ACC112 (cell line): ENCODE measurements at regions not wholly inside any gene's neighbourhood (a gene's known extent, or its start where the extent isn't known, plus 50 kb on each side); places are given as distances from the start of the nearest gene placed in this dataset.

ENCODE experiments used
- H2AFZ ChIP-seq: fragments of 200-600 bp; sonication (generic); one replicate; pipeline ENCODE4 v1.6.0; 2017; ENCODE audit warnings: antibody characterized with exemption, low read length; ENCODE audit not compliant: unreplicated experiment
- H3K27ac ChIP-seq: fragments of 200-600 bp; sonication (generic); 2 replicates; pipeline ENCODE4 v1.5.1; 2014; ENCODE audit warnings: low read depth, mild to moderate bottlenecking, antibody characterized with exemption, low read length, moderate library complexity
- H3K27me3 ChIP-seq: fragments of 200-600 bp; sonication (generic); 2 replicates; pipeline ENCODE4 v1.6.1; 2014; ENCODE audit warnings: mild to moderate bottlenecking, antibody characterized with exemption, low read length, moderate library complexity, mixed read lengths; ENCODE audit not compliant: insufficient read depth
- H3K36me3 ChIP-seq: fragments of 200-600 bp; sonication (generic); 2 replicates; pipeline ENCODE4 v1.6.1; 2016; ENCODE audit warnings: mild to moderate bottlenecking, antibody characterized with exemption, low read length, moderate library complexity, mixed read lengths; ENCODE audit not compliant: insufficient read depth
- H3K4me1 ChIP-seq: fragments of 200-600 bp; sonication (generic); one replicate; pipeline ENCODE4 v1.6.1; 2016; ENCODE audit warnings: low read length, mixed read lengths; ENCODE audit not compliant: insufficient read depth, unreplicated experiment, control insufficient read depth
- H3K4me3 ChIP-seq: fragments of 200-600 bp; sonication (generic); 2 replicates; pipeline ENCODE4 v1.5.1; 2014; ENCODE audit warnings: mild to moderate bottlenecking, low read depth, low read length
- H3K79me2 ChIP-seq: fragments of 200-600 bp; sonication (generic); one replicate; pipeline ENCODE4 v1.6.0; 2016; ENCODE audit warnings: low read length; ENCODE audit not compliant: control insufficient read depth, unreplicated experiment, insufficient read depth

- Histone ChIP-seq H3K79me2 (no peaks in the 10 kb centered on the region), H3K4me3 (no peak overlapping the region)
Observed at GRCh38 chr6:11341303-11341702, 108.8 kb upstream of the NEDD9 start.

GRCh38 chr6:11339380-11339779, 106.9 kb upstream of the NEDD9 start:
- no peaks in the 10 kb centered on the region for H3K27me3 ChIP-seq
- no peak overlapping the region for H3K4me3 ChIP-seq
- no peaks in the 10 kb centered on the region for H3K79me2 ChIP-seq
- H3K36me3 ChIP-seq: no peaks in the 10 kb centered on the region
- peaks cover 5% of the 10 kb centered on the region for H3K4me1 ChIP-seq
- H3K27ac ChIP-seq: no peak overlapping the region
- no peak overlapping the region for H2AFZ ChIP-seq

More at GRCh38 chr6:11341303-11341702, 108.8 kb upstream of the NEDD9 start:
- peak overlapping the region; percentile 23; the same call in 1 of the 2 replicates for H3K27ac ChIP-seq
- peaks cover 5% of the 10 kb centered on the region for H3K4me1 ChIP-seq
- no peak overlapping the region for H2AFZ ChIP-seq
- no peaks in the 10 kb centered on the region; the same call in 1 of the 2 replicates for H3K27me3 ChIP-seq
- no peaks in the 10 kb centered on the region for H3K36me3 ChIP-seq

DNA sequence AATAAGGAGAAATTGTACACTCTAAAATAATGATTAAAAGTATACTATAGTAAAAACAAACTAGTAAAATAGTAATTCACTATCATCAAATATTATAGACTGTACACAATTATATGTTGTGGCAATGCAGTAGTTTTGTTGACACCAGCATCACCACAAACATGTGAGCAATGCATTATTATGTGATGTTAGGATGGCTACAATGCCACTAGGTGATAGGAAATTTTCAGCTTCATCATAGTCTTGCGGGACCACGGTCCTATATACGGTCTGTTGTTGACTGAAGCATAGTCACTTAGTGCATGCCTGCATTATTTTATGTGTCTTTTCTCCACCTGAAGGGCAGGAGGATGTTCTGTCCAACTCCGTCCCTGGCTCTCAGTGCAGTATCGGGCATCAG, 104.8 kb upstream of the NEDD9 start:
- Histone ChIP-seq H3K79me2 (no peaks in the 10 kb centered on the region), H2AFZ (no peak overlapping the region), H3K27me3 (no peaks in the 10 kb centered on the region), H3K36me3 (no peaks in the 10 kb centered on the region), H3K4me1 (peaks cover 4% of the 10 kb centered on the region), H3K27ac (no peak overlapping the region), H3K4me3 (no peak overlapping the region)

GRCh38 chr6:11335826-11336225, 103.4 kb upstream of the NEDD9 start:
- Histone ChIP-seq H3K4me1 (no peaks in the 10 kb centered on the region), H3K27me3 (no peaks in the 10 kb centered on the region), H3K4me3 (no peak overlapping the region), H3K27ac (no peak overlapping the region), H2AFZ (no peak overlapping the region), H3K36me3 (no peaks in the 10 kb centered on the region), H3K79me2 (no peaks in the 10 kb centered on the region)

GRCh38 chr6:11333132-11333849, 100.8 kb upstream of the NEDD9 start:
- no peaks in the 10 kb centered on the region for H3K4me1 ChIP-seq
- H2AFZ ChIP-seq: no peak overlapping the region
- no peak overlapping the region for H3K27ac ChIP-seq
- no peak overlapping the region for H3K4me3 ChIP-seq
- no peaks in the 10 kb centered on the region for H3K27me3 ChIP-seq
- no peaks in the 10 kb centered on the region for H3K36me3 ChIP-seq
- H3K79me2 ChIP-seq: no peaks in the 10 kb centered on the region

DNA sequence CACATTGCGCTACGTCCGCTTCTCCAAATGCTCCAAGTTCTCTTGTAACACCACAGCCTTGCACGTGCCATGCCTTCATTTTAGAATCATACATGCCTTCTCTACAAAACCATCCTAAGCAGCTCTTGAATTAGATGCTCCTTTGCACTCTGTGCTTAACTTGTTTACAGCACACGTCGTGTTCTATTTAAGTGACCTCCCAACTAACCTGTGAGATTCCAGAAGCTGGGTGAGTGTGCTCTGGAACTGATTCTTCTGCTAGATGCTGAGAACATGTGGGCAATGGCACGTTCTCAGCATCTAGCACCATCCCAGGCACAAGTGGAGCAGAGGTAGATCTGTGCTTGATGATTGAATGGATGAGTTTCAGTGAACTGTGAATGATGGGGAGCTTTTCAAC, 100.0 kb upstream of the NEDD9 start:
- H3K79me2 ChIP-seq: no peaks in the 10 kb centered on the region
- H3K4me1 ChIP-seq: no peaks in the 10 kb centered on the region
- no peak overlapping the region for H2AFZ ChIP-seq
- H3K36me3 ChIP-seq: no peaks in the 10 kb centered on the region
- no peak overlapping the region for H3K4me3 ChIP-seq
- H3K27ac ChIP-seq: no peak overlapping the region
- H3K27me3 ChIP-seq: no peaks in the 10 kb centered on the region

- Histone ChIP-seq H3K27ac (no peak overlapping the region), H2AFZ (no peak overlapping the region), H3K79me2 (no peaks in the 10 kb centered on the region), H3K27me3 (no peaks in the 10 kb centered on the region), H3K36me3 (no peaks in the 10 kb centered on the region), H3K4me1 (no peaks in the 10 kb centered on the region), H3K4me3 (no peak overlapping the region)
Observed at GRCh38 chr6:11331111-11331510, 98.6 kb upstream of the NEDD9 start.

- Histone ChIP-seq H3K36me3 (no peaks in the 10 kb centered on the region), H3K4me3 (no peak overlapping the region), H3K27me3 (no peaks in the 10 kb centered on the region), H3K4me1 (no peaks in the 10 kb centered on the region), H2AFZ (no peak overlapping the region), H3K27ac (no peak overlapping the region), H3K79me2 (no peaks in the 10 kb centered on the region)
Observed at GRCh38 chr6:11330413-11330760, 97.9 kb upstream of the NEDD9 start.

GRCh38 chr6:11329726-11330412, 97.4 kb upstream of the NEDD9 start:
- no peak overlapping the region for H3K4me3 ChIP-seq
- no peaks in the 10 kb centered on the region for H3K79me2 ChIP-seq
- H3K4me1 ChIP-seq: no peaks in the 10 kb centered on the region
- no peak overlapping the region for H2AFZ ChIP-seq
- H3K36me3 ChIP-seq: no peaks in the 10 kb centered on the region
- H3K27me3 ChIP-seq: no peaks in the 10 kb centered on the region
- no peak overlapping the region for H3K27ac ChIP-seq

- H3K79me2 ChIP-seq: no peaks in the 10 kb centered on the region
- no peaks in the 10 kb centered on the region for H3K27me3 ChIP-seq
- H3K4me3 ChIP-seq: no peak overlapping the region
- no peak overlapping the region for H2AFZ ChIP-seq
- no peaks in the 10 kb centered on the region for H3K36me3 ChIP-seq
- no peaks in the 10 kb centered on the region for H3K4me1 ChIP-seq
- H3K27ac ChIP-seq: no peak overlapping the region
Observed at GRCh38 chr6:11328613-11329247, 96.3 kb upstream of the NEDD9 start.

DNA sequence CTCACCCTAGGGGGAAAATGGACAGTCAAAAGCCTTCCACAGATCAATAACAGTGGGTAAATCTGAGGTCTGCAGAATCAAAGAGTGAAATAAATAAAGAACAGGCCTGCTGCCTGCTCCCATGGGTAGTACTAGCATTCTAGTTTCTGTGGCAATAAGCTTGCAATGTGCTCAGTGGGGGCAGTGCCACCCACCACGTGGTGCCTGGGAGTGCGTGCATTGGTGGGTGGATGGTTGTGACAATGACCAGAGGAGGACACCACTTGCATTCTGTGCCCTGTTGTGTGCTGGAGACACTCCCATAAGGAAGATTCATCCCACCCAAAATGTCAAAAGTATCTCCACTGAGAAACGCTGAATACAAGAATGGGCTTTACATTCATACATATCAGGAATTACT, 95.5 kb upstream of the NEDD9 start:
- no peak overlapping the region for H3K27ac ChIP-seq
- H3K79me2 ChIP-seq: no peaks in the 10 kb centered on the region
- H3K36me3 ChIP-seq: no peaks in the 10 kb centered on the region
- H3K4me3 ChIP-seq: no peak overlapping the region
- no peak overlapping the region for H2AFZ ChIP-seq
- H3K4me1 ChIP-seq: no peaks in the 10 kb centered on the region
- H3K27me3 ChIP-seq: no peaks in the 10 kb centered on the region
